Colonic mucosa (tissue), 4 donors: ENCODE measurements at regions not wholly inside any gene's neighbourhood (a gene's known extent, or its start where the extent isn't known, plus 50 kb on each side); places are given as distances from the start of the nearest gene placed in this dataset.

Source experiments
- DNase-seq: peaks from one replicate; pipeline ENCODE4 v3.0.0-alpha.2; 2020
- H3K27ac ChIP-seq: fragments of 200-600 bp; one replicate; pipeline ENCODE4 v1.8.0; 2021
- H3K27me3 ChIP-seq: fragments of 200-600 bp; one replicate; pipeline ENCODE4 v1.8.0; 2021
- H3K36me3 ChIP-seq: fragments of 200-600 bp; one replicate; pipeline ENCODE4 v1.8.0; 2021
- H3K4me1 ChIP-seq: fragments of 200-600 bp; one replicate; pipeline ENCODE4 v1.8.0; 2021; ENCODE audit warnings: mild to moderate bottlenecking
- H3K4me3 ChIP-seq: fragments of 200-600 bp; one replicate; pipeline ENCODE4 v1.8.0; 2021
- H3K9ac ChIP-seq, 2 donors: one replicate each; pipeline ENCODE4 v1.7.0; 2013; ENCODE audit warnings: control low read depth in 2 of 2, low read depth in 2 of 2, low read length in 2 of 2
- H3K9me3 ChIP-seq: fragments of 200-600 bp; one replicate; pipeline ENCODE4 v1.8.0; 2021
- intact Hi-C: fragments of 100-400 bp; cut with DNase I; formaldehyde crosslinking; loops from one replicate; pipeline ENCODE4 v1.14.1; 2022
- TF ChIP-seq, protein P1 (sequence below): fragments of 200-600 bp; IDR thresholded peaks from one replicate; pipeline ENCODE4 v1.8.0; 2022; ENCODE audit warnings: antibody characterized with exemption, mild to moderate bottlenecking
- donor health status: healthy.
- donor health status: DM: no; HTN: no; CAD: no.
- donor health status: DM: no; HTN: no; CAD: no.

DNA sequence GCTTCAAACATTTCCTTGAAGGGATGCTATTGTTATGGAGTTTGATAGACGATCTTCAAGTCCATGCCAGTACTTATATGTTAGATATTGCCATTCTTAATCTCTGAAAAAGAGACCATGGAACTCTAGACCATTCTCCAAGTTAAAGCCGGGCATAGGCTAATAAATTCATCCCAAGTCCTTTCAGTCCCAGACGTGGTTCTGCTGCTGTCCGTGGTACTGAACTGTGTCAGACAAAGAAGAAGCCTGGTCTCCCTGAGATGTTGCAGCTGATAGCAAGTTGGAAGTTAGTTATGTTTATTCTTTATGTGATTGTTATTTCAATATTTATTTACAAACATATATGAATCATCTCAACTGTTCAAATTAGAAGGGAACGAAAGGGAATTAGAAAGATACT, 158.7 kb downstream of the NMUR2 start:
- Histone ChIP-seq H3K27me3 (no peaks in the 10 kb centered on the region), H3K4me3 (no peak overlapping the region), H3K9me3 (no peaks in the 10 kb centered on the region), H3K36me3 (no peaks in the 10 kb centered on the region), H3K4me1 (no peaks in the 10 kb centered on the region), H3K9ac (no peak overlapping the region), H3K27ac (no peak overlapping the region)
- TF ChIP-seq, protein P1, sequence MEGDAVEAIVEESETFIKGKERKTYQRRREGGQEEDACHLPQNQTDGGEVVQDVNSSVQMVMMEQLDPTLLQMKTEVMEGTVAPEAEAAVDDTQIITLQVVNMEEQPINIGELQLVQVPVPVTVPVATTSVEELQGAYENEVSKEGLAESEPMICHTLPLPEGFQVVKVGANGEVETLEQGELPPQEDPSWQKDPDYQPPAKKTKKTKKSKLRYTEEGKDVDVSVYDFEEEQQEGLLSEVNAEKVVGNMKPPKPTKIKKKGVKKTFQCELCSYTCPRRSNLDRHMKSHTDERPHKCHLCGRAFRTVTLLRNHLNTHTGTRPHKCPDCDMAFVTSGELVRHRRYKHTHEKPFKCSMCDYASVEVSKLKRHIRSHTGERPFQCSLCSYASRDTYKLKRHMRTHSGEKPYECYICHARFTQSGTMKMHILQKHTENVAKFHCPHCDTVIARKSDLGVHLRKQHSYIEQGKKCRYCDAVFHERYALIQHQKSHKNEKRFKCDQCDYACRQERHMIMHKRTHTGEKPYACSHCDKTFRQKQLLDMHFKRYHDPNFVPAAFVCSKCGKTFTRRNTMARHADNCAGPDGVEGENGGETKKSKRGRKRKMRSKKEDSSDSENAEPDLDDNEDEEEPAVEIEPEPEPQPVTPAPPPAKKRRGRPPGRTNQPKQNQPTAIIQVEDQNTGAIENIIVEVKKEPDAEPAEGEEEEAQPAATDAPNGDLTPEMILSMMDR: no peak
- DNase-seq: no peak
- intact Hi-C loops: no loop called here

DNA sequence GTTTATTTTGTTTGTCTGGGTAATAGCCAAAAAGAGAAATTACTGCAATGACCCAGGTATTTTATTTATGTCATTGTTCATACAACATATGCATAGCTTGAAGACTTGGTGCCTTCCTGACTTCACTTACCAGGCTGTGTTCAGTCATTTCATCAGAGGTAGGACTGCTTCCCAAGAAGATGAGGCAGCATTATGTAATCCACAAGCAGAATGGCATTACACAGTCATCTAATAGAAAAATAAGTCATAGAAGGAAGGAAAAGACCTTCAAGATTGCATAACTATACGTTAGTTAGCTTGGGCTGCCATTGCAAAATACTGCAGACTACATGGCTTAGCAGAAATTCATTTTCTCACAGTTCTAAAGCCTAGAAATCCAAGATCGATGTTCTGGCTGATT, 167.5 kb downstream of the NMUR2 start:
- TF ChIP-seq, protein P1: no peak
- intact Hi-C loops: no loop called here

DNA sequence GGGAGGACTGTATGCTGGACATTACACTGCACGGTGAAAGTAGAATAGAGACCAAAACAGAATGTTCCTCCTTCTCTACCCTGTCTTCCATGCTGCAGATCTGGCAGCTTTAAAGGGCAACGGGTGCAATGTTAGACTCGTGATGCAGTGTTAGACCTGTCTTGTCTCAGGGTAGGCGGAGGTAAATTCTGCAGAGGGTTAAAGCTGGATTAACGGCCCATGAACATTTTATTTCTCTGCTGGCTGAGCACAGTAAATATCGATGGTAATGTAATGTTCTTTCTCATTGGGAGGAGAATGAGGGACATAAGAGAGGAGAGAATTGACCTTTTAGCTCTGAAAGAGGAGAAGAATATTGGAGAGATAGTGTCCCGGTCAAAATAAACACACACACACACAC, 178.9 kb downstream of the NMUR2 start:
- H3K4me1 ChIP-seq: no peaks in the 10 kb centered on the region
- intact Hi-C loops: no loop called here
- H3K4me3 ChIP-seq: no peak overlapping the region
- DNase-seq: no peak
- H3K36me3 ChIP-seq: no peaks in the 10 kb centered on the region
- no peak overlapping the region for H3K27ac ChIP-seq
- TF ChIP-seq, protein P1: no peak
- no peak overlapping the region for H3K9ac ChIP-seq
- H3K9me3 ChIP-seq: no peaks in the 10 kb centered on the region
- no peaks in the 10 kb centered on the region for H3K27me3 ChIP-seq

More for the DNA sequence above, 167.5 kb downstream of the NMUR2 start:
- no peak overlapping the region for H3K4me3 ChIP-seq
- no peak overlapping the region for H3K9ac ChIP-seq
- DNase-seq: no peak
- H3K4me1 ChIP-seq: no peaks in the 10 kb centered on the region
- H3K9me3 ChIP-seq: no peaks in the 10 kb centered on the region
- H3K27me3 ChIP-seq: no peaks in the 10 kb centered on the region
- no peaks in the 10 kb centered on the region for H3K36me3 ChIP-seq
- no peak overlapping the region for H3K27ac ChIP-seq

DNA sequence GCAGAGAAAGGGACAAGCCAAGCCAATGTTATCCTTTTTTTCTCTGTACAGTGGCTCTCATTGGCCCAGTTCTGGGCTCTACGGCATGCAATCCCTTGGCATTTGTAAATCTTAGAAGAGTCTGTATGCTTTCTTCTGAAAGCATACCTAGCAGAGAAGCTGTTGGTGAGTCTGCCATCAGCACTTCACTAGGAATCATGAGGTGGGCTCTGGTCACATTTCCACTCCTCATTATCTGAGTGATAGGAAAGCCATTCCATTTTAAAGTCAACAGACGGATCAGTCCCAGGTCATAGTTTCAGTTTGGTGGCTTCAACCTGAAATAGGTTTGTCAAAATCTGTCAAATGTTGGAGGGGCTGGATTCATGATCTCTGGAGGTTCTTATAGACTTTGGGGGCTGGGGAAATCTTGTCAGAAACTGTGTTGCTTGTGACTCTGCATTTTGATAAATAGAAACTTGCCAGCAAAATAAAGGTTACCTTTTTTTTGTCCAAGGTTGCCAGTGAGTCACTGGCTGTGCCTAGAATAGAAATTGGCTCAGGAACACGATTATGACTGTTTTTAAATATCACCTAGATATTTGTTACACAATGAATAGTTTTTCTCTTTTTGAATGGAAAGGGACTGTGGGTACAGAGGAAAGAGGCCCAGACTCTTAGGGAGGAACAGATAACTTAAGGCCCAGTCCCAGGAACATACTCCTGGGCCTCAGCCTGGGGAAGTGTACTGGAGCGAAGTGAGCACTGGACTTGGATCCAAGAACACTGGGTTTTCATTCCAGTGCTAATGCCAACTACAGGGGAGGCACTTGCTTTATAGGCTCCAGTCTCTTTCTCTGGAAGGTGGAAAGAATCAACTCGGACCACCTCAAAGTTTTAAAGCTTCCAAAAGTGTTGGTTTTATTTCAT, 183.1 kb downstream of the NMUR2 start:
- no peak overlapping the region for H3K9ac ChIP-seq
- no peaks in the 10 kb centered on the region for H3K4me1 ChIP-seq
- no peak for DNase-seq
- H3K36me3 ChIP-seq: no peaks in the 10 kb centered on the region
- intact Hi-C loops: no loop called here
- no peak overlapping the region for H3K27ac ChIP-seq
- TF ChIP-seq, protein P1: no peak
- no peak overlapping the region for H3K4me3 ChIP-seq
- H3K27me3 ChIP-seq: no peaks in the 10 kb centered on the region
- no peaks in the 10 kb centered on the region for H3K9me3 ChIP-seq

DNA sequence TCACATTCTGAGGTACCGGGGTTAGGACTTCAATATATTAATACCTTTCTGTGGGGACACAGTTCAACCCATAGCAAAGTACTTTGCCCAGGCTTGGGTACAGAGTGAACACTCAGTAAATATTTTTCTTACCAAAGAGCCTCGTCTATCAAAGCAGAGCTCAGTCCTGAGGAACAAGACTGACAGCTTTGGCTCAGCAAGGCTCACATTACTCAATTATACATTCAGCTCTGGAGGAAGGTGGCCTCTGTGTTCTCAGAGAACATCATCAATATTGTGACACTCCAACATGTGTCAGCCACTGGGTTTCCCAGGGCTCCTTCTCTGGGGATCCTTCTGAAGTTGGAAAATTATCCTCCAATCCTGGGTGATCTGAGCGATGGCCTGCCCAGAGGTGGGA, 186.4 kb downstream of the NMUR2 start:
- Histone ChIP-seq H3K27ac (no peak overlapping the region), H3K4me1 (no peaks in the 10 kb centered on the region), H3K9ac (no peak overlapping the region), H3K27me3 (no peaks in the 10 kb centered on the region), H3K36me3 (no peaks in the 10 kb centered on the region), H3K4me3 (no peak overlapping the region), H3K9me3 (no peaks in the 10 kb centered on the region)
- TF ChIP-seq, protein P1: no peak
- intact Hi-C loops: no loop called here
- no peak for DNase-seq
